ENCODE measurements at regions not wholly inside any gene's neighbourhood (a gene's known extent, or its start where the extent isn't known, plus 50 kb on each side); places are given as distances from the start of the nearest gene placed in this dataset.

DNA sequence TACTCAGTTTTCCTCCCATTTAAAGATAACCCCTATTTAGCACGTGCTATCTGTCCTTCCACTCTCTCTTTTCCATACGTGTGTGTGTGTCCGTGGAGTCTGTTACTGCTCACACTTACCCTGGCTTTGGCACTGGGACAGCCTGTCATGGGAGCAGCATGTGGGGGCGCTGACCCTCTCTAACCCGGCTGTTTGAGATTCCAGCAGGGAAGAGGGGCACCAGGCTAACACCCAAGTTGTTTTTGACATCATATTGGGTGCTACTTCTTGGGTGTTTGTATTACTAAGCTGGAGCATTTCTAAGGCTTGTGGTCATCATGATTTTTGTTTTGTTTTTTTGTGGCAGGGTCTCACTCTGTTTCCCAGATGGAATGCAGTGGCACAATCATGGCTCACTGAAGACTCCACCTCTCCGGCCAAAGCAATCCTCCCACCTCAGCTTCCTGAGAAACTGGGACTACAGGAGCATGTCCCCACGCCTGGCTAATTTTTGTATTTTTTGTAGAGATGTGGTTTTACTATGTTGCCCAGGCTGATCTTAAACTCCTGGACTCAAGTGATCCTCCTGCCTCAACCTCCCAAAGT is 56.9 kb upstream of the SIMC1 start:
- DNase-seq: no peak

DNA sequence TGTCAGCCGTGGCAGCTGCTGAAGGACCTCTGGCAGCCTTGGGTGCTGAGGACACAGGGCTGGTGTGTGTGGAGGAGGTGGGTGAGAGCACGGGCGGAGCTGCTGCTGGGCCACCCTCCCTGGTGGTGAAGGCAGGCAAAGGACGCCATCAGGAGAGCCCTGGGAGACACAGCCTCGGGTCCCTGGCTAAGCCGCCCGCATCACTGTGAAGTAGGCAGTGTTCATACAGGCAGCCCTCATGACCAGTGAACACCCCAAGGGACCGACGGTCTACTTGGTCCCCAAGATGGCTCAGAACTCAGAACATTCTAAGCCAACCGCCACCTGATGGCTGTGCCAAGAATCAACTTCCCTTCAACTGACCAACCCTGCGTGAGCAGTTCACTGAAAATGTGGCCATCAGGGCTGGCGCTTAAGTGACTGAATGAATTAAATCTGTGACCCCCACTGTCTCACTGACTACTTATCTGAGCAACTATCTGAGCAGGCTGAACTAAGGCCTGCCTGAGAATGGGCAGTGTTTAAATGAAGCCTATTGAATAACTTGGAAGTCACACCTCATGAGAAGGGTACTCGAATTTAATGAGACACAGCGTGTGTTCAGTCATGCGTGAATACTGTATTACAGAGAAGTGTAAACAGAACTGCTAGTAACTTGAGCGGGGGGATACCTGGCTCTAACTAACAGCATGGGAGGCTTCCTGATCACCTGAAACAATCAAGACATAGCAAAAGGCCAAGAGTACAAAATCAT is 54.7 kb upstream of the SIMC1 start:
- DNase-seq: no peak

DNA sequence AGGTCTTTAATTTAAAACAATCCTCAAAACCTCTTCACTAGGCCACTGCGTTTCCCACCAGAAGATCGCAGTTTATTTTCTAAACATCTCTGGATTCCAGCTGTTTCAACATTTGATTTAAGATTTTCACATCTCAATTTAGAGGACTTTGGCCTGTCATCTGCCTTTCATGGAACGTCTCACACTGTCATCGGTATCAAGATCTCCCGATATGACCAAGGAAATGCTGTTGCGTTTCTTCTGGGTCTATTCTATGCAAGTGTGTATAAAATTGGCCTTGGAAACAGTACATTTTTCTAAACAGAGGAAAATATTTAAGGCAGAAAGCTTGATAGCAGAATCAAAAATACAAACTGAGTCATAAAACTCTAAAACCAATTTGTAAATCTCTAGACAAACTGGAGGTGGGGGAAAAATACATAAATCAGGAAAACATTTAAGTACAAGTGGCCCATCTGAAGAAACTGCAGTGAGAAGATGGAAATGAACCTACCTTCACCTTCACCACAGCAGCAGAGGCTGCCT is 53.6 kb upstream of the SIMC1 start:
- no peak for DNase-seq

DNA sequence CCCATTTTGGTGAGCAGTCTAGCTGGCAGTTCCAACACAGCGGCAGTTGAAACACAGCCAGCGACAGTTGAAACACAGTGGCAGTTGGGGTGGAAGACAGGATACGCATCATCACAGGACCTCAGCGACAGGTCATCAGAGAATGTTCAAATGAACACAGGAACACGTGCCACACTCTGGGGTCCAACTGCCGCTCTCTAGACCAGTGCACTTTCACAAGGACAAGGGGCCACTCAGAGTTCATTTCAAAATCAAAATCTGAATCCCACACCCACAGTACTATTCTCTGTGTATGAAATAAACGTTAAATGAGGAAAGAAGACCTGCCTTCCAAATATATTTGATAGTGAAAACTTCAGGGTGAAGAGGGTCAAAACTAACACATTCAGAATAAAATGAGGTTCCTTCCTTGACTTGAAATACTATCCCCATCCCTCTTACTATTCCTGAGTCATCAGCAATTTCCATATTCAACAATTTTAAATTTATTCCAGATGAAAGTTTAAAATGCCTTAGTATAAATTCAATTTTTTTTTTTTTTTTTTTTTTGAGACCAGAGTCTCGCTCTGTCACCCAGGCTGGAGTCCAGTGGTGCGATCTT is 53.0 kb upstream of the SIMC1 start:
- DNase-seq: no peak

DNA sequence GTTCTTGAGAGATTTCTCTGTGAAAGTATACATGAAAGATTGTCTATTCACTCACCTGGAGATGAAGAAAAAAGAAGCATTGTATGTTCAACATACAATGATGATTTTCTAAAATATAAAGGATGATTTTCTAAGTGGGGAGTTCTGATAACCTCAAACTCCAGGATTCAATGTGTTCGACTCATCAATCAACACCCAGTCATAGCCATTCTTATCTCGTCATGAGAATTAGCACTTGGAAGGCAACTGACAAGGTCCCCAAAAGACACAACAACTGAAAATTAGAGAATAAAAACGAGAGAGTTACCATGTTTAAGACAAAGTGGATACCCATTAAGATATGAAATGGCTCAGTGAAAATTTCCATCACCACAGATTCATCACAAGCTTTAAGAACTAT is 52.1 kb upstream of the SIMC1 start:
- DNase-seq: no peak

DNA sequence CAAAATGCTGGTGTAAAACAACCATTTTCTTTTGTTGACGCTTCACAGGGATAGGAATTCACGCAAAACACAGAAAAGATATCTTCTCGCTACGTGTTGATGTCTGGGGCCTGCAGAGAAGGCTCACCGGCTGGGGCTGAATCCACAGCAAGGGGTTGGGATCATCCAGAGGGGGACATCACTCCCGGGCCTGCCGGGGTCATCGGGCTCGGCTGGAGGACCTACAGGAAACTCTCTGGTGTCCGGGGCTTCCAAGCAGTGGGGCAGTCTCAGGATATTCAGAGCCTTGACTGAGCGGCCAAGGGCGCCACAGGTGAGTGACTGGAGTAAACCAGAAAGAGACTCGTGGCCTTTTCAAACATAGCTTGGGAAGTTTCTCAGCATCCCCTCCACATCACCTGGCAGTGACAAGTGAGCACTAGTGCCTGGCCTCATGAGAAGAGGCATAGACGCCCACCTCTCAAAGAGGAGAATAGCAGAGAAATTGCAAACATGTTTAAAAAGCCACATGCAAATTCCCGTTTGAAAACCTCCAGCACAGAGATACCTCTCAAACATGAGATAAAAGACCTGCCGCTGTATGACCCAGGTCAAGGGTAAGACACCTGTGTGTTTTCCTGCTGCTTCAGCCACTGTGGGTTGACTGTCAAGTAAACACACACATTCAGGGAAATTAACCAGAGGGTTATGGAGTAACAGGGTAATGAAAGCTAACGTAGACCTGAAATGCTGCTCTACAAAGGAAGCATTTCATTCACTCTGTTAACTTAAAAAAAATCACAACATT is 50.8 kb upstream of the SIMC1 start:
- no peak for DNase-seq

DNA sequence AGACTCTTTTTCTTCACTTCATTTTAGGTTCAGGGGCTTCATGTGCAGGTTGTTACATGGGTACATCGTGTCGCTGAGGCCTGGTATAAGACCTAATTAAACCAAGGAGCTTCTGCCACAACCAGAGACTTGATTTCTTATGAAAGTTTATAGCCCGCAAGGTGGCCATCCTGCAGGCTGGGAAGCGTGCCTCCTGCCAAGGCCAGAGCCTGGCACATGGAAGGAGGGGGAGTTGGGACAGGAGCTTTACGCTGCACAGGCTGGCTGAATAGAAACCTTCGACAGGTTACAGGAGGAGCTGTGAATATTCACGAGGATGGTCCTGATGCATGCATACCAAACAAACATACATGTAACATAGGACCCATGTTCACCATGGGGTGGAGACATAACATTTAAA is 50.1 kb upstream of the SIMC1 start:
- no peak for DNase-seq

All from hematopoietic multipotent progenitor cell treated with erythropoietin and hydrocortisone succinate and interleukin-3 and kit ligand, for 8 days (in vitro differentiated cells).